Caco-2 (cell line): ENCODE measurements at regions not wholly inside any gene's neighbourhood (a gene's known extent, or its start where the extent isn't known, plus 50 kb on each side); places are given as distances from the start of the nearest gene placed in this dataset.

Experiments
- BruUV-seq: library from RNA; stranded (reverse); fragments of 400-500 nt; replicated peaks from 2 replicates; lab custom pipeline; 2021; lab: Mats Ljungman, UMichigan
- CTCF ChIA-PET: fragments of 300-600 bp; sonication (Branson Sonifier 250); formaldehyde crosslinking; loops from one replicate; lab custom pipeline; 2022; ENCODE audit warnings: antibody characterized with exemption; lab: Charles Lee
- POLR2A ChIA-PET: fragments of 300-600 bp; sonication (Branson Sonifier 250); formaldehyde crosslinking; loops from one replicate; lab custom pipeline; 2022; ENCODE audit warnings: antibody characterized with exemption; lab: Charles Lee
- DNase-seq, 2 experiments: peaks; one replicate each; pipeline versions ENCODE4 v3.0.0 to v3.0.0-alpha.2; 2020 to 2022
- H3K27me3 ChIP-seq: replicated peaks from 2 replicates; pipeline ENCODE4 v1.6.0; 2011; ENCODE audit warnings: low read length; ENCODE audit not compliant: control insufficient read depth, insufficient read depth
- H3K36me3 ChIP-seq: 2 replicates; pipeline ENCODE4 v1.5.1; 2011; ENCODE audit warnings: low read length; ENCODE audit not compliant: control insufficient read depth, insufficient read depth
- H3K4me1 ChIP-seq: fragments of 250-450 bp; sonication (Bioruptor Pico); 2 replicates; pipeline ENCODE4 v1.5.1; 2020; ENCODE audit warnings: mild to moderate bottlenecking
- H3K4me3 ChIP-seq: 2 replicates; pipeline ENCODE4 v1.5.1; 2011; ENCODE audit warnings: low read depth, mild to moderate bottlenecking, control low read depth, low read length
- H3K9me3 ChIP-seq: fragments of 250-450 bp; sonication (Bioruptor Pico); 2 replicates; pipeline ENCODE4 v1.5.1; 2020; ENCODE audit warnings: mild to moderate bottlenecking, moderate library complexity
- H3K27ac Mint-ChIP-seq: one replicate; pipeline ENCODE4 v1.8.0; 2022; ENCODE audit warnings: mixed read lengths; ENCODE audit not compliant: unreplicated experiment
- H3K27me3 Mint-ChIP-seq: one replicate; pipeline ENCODE4 v1.8.0; 2022; ENCODE audit warnings: mixed read lengths; ENCODE audit not compliant: insufficient read depth, unreplicated experiment
- H3K36me3 Mint-ChIP-seq: one replicate; pipeline ENCODE4 v1.8.0; 2022; ENCODE audit warnings: mild to moderate bottlenecking, mixed read lengths; ENCODE audit not compliant: insufficient read depth, unreplicated experiment
- H3K4me1 Mint-ChIP-seq: one replicate; pipeline ENCODE4 v1.8.0; 2022; ENCODE audit warnings: low read depth, mixed read lengths; ENCODE audit not compliant: unreplicated experiment
- H3K4me3 Mint-ChIP-seq: one replicate; pipeline ENCODE4 v1.8.0; 2022; ENCODE audit warnings: mild to moderate bottlenecking, moderate library complexity, mixed read lengths; ENCODE audit not compliant: unreplicated experiment
- H3K9me3 Mint-ChIP-seq: one replicate; pipeline ENCODE4 v1.8.0; 2022; ENCODE audit warnings: mixed read lengths; ENCODE audit not compliant: unreplicated experiment
- intact Hi-C: fragments of 100-400 bp; cut with micrococcal nuclease; formaldehyde crosslinking; loops from one replicate; pipeline ENCODE4 v1.10.0; 2022; ENCODE audit not compliant: unreplicated experiment
- TF ChIP-seq, protein P1 (sequence below), 2 experiments: fragments of 200-600 bp in 1 of 2; IDR thresholded peaks; 1 replicate in 1 of 2; 2 replicates in 1 of 2; pipeline versions ENCODE4 v1.5.1 to v1.8.0; 2011 to 2022; ENCODE audit warnings: antibody characterized with exemption in 1 of 2, control low read depth in 1 of 2, inconsistent platforms in 1 of 2, low read depth in 1 of 2, low read length in 1 of 2, mild to moderate bottlenecking in 1 of 2, moderate library complexity in 1 of 2; ENCODE audit not compliant: insufficient read depth in 1 of 2, severe bottlenecking in 1 of 2, unreplicated experiment in 1 of 2

DNA sequence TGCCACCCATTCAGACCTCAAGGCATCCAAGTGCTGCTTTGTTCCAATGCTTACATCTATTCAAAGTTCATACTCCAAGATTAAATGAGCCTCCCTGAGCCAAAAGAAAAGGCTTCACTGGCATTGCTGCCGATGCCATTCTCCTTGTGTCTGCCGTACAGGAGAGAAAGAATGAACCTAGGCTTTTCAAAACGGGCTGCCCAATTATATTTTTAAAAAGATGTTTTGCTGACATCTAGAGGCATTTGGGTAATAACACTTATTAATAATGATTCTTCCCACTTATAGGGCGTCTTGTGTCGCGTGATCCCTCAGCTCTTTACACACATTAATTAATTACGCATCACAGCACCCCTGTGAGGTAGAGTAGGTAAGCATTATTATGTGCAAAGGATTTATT is 545.6 kb downstream of the PKHD1 start:
- Mint-ChIP-seq H3K9me3 (no peaks in the 10 kb centered on the region), H3K4me1 (peaks cover 9% of the 10 kb centered on the region), H3K4me3 (no peak overlapping the region), H3K36me3 (no peaks in the 10 kb centered on the region), H3K27me3 (peaks cover 9% of the 10 kb centered on the region), H3K27ac (no peak overlapping the region)
- intact Hi-C loops = loop anchor here (1.0 to 10.0 kb wide), 3 partner anchors 67 to 727 kb away; no protein-coding TSS in a partner anchor
- Histone ChIP-seq H3K36me3 (no peaks in the 10 kb centered on the region), H3K27me3 (no peaks in the 10 kb centered on the region), H3K4me3 (no peak overlapping the region), H3K4me1 (no peaks in the 10 kb centered on the region), H3K9me3 (no peaks in the 10 kb centered on the region)
- TF ChIP-seq, protein P1, sequence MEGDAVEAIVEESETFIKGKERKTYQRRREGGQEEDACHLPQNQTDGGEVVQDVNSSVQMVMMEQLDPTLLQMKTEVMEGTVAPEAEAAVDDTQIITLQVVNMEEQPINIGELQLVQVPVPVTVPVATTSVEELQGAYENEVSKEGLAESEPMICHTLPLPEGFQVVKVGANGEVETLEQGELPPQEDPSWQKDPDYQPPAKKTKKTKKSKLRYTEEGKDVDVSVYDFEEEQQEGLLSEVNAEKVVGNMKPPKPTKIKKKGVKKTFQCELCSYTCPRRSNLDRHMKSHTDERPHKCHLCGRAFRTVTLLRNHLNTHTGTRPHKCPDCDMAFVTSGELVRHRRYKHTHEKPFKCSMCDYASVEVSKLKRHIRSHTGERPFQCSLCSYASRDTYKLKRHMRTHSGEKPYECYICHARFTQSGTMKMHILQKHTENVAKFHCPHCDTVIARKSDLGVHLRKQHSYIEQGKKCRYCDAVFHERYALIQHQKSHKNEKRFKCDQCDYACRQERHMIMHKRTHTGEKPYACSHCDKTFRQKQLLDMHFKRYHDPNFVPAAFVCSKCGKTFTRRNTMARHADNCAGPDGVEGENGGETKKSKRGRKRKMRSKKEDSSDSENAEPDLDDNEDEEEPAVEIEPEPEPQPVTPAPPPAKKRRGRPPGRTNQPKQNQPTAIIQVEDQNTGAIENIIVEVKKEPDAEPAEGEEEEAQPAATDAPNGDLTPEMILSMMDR (IDR thresholded peaks at IDR 0.05; ENCODE audit: insufficient read depth in 1 of 2, low read depth in 1 of 2, low read length in 1 of 2, severe bottlenecking in 1 of 2, unreplicated experiment in 1 of 2) = no peak
- POLR2A ChIA-PET = no interaction called here
- BruUV-seq = no TSS peak
- CTCF ChIA-PET = no interaction called here
- no peak for DNase-seq

DNA sequence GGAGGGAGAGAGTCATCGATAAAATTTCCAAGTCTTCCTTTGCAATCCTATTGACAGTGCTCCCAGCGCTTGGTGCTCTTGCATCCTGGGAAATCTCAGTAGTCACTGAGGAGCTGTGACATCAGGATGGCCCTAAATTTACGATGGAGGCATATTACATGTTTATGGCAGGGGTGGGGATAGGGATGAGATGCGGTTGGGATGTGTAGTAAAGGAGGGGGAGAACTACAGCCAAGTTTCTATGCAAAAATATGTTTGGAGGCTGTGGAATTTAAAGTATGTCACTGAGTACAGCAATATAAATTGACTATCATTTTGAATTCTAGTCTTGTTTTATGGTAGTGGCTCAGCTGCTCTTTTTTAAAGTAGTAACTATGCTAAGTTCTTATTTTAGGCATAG is 544.9 kb downstream of the PKHD1 start:
- intact Hi-C loops = loop anchor here (1.0 to 10.0 kb wide), 3 partner anchors 68 to 727 kb away; no protein-coding TSS in a partner anchor
- Mint-ChIP-seq H3K4me3 (no peak overlapping the region), H3K27me3 (peaks cover 9% of the 10 kb centered on the region), H3K4me1 (peaks cover 9% of the 10 kb centered on the region), H3K36me3 (no peaks in the 10 kb centered on the region), H3K9me3 (no peaks in the 10 kb centered on the region), H3K27ac (no peak overlapping the region)
- H3K4me3 ChIP-seq = no peak overlapping the region
- CTCF ChIA-PET = no interaction called here
- H3K27me3 ChIP-seq = no peaks in the 10 kb centered on the region
- DNase-seq = no peak
- H3K36me3 ChIP-seq = no peaks in the 10 kb centered on the region
- TF ChIP-seq, protein P1 (IDR thresholded peaks at IDR 0.05; ENCODE audit: insufficient read depth in 1 of 2, low read depth in 1 of 2, low read length in 1 of 2, severe bottlenecking in 1 of 2, unreplicated experiment in 1 of 2) = no peak
- no peaks in the 10 kb centered on the region for H3K9me3 ChIP-seq
- BruUV-seq = no TSS peak
- POLR2A ChIA-PET = no interaction called here
- H3K4me1 ChIP-seq = no peaks in the 10 kb centered on the region

GRCh38 chr6:51550243-51550642 is 537.2 kb downstream of the PKHD1 start:
- Histone ChIP-seq H3K36me3 (no peaks in the 10 kb centered on the region), H3K27me3 (no peaks in the 10 kb centered on the region; the same call in 1 of the 2 replicates), H3K9me3 (no peaks in the 10 kb centered on the region), H3K4me1 (no peaks in the 10 kb centered on the region), H3K4me3 (no peak overlapping the region)
- TF ChIP-seq, protein P1 (IDR thresholded peaks at IDR 0.05; ENCODE audit: insufficient read depth in 1 of 2, low read depth in 1 of 2, low read length in 1 of 2, severe bottlenecking in 1 of 2, unreplicated experiment in 1 of 2) = no peak
- Mint-ChIP-seq H3K27ac (no peak overlapping the region), H3K27me3 (peaks cover 5% of the 10 kb centered on the region), H3K9me3 (no peaks in the 10 kb centered on the region), H3K4me3 (no peak overlapping the region), H3K36me3 (no peaks in the 10 kb centered on the region), H3K4me1 (no peaks in the 10 kb centered on the region)
- DNase-seq = no peak
- intact Hi-C loops = no loop called here
- POLR2A ChIA-PET = no interaction called here
- CTCF ChIA-PET = interaction anchor here (0.6 kb wide), 1 partner anchor 39 kb away, joined by 4 read pairs; no protein-coding TSS in a partner anchor
- BruUV-seq = no TSS peak
